Osteoblast (primary cell): ENCODE measurements at regions not wholly inside any gene's neighbourhood (a gene's known extent, or its start where the extent isn't known, plus 50 kb on each side); places are given as distances from the start of the nearest gene placed in this dataset.

Experiments used
- DNase-seq: peaks from one replicate; pipeline ENCODE4 v3.0.0; 2011; ENCODE audit warnings: low spot score, mixed read lengths; ENCODE audit not compliant: insufficient read length; ENCODE audit errors: missing footprints
- H2AFZ ChIP-seq: 2 replicates; pipeline ENCODE4 v1.6.0; 2011; ENCODE audit warnings: mild to moderate bottlenecking, low read length
- H3K27ac ChIP-seq: 2 replicates; pipeline ENCODE4 v1.5.1; 2011; ENCODE audit warnings: mild to moderate bottlenecking, low read depth, low read length, moderate library complexity
- H3K27me3 ChIP-seq: 2 replicates; pipeline ENCODE4 v1.6.0; 2012; ENCODE audit warnings: mild to moderate bottlenecking, control low read depth, inconsistent platforms, low read length, moderate library complexity; ENCODE audit not compliant: insufficient read depth
- H3K36me3 ChIP-seq: 2 replicates; pipeline ENCODE4 v1.5.1; 2011; ENCODE audit warnings: mild to moderate bottlenecking, low read length, control low read depth, moderate library complexity; ENCODE audit not compliant: insufficient read depth
- H3K4me1 ChIP-seq: 2 replicates; pipeline ENCODE4 v1.5.1; 2011; ENCODE audit warnings: mild to moderate bottlenecking, low read length, control low read depth, moderate library complexity; ENCODE audit not compliant: insufficient read depth
- H3K4me2 ChIP-seq: 2 replicates; pipeline ENCODE4 v1.6.0; 2011; ENCODE audit warnings: mild to moderate bottlenecking, low read length; ENCODE audit not compliant: insufficient read depth
- H3K4me3 ChIP-seq: fragments of 200-600 bp; sonication (generic); 3 replicates; pipeline ENCODE4 v1.5.1; 2012; ENCODE audit warnings: mild to moderate bottlenecking, low read length, inconsistent platforms; ENCODE audit not compliant: insufficient read depth
- H3K79me2 ChIP-seq: 2 replicates; pipeline ENCODE4 v1.6.0; 2012; ENCODE audit warnings: mild to moderate bottlenecking, low read length, control low read depth, inconsistent platforms; ENCODE audit not compliant: insufficient read depth
- H3K9me3 ChIP-seq: 2 replicates; pipeline ENCODE4 v1.5.1; 2011; ENCODE audit warnings: low read depth, low read length, control low read depth
- H4K20me1 ChIP-seq: 2 replicates; pipeline ENCODE4 v1.6.0; 2012; ENCODE audit warnings: mild to moderate bottlenecking, low read length, control low read depth; ENCODE audit not compliant: insufficient read depth
- TF ChIP-seq, protein P1 (sequence below): IDR thresholded peaks from 2 replicates; pipeline ENCODE4 v1.5.1; 2011; ENCODE audit warnings: mild to moderate bottlenecking, low read depth, low read length, moderate library complexity; ENCODE audit errors: extremely low read depth

DNA sequence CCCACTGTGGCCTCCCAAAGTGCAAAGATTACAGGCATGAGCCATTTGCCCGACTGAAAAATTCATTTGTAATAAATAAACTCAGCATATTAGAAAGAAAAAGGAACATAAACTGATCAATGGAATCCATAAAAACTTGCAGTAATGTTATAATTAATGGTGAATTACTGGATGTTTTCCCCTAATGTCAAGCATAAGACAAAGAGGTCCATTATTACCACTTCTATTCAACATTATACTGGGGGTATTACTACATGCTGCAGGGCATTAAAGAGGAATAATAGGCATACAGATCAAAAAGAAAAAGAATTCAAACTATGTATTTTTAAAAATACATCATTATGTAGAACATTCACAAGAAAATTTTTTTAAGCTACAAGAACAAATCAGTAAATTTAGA is 926.8 kb downstream of the LRFN5 start:
- no peak overlapping the region for H2AFZ ChIP-seq
- no peaks in the 10 kb centered on the region for H4K20me1 ChIP-seq
- no peaks in the 10 kb centered on the region for H3K9me3 ChIP-seq
- H3K4me3 ChIP-seq, result no peak overlapping the region
- no peaks in the 10 kb centered on the region for H3K79me2 ChIP-seq
- TF ChIP-seq, protein P1, sequence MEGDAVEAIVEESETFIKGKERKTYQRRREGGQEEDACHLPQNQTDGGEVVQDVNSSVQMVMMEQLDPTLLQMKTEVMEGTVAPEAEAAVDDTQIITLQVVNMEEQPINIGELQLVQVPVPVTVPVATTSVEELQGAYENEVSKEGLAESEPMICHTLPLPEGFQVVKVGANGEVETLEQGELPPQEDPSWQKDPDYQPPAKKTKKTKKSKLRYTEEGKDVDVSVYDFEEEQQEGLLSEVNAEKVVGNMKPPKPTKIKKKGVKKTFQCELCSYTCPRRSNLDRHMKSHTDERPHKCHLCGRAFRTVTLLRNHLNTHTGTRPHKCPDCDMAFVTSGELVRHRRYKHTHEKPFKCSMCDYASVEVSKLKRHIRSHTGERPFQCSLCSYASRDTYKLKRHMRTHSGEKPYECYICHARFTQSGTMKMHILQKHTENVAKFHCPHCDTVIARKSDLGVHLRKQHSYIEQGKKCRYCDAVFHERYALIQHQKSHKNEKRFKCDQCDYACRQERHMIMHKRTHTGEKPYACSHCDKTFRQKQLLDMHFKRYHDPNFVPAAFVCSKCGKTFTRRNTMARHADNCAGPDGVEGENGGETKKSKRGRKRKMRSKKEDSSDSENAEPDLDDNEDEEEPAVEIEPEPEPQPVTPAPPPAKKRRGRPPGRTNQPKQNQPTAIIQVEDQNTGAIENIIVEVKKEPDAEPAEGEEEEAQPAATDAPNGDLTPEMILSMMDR, result no peak
- H3K27ac ChIP-seq, result no peak overlapping the region
- DNase-seq, result no peak
- H3K36me3 ChIP-seq, result no peaks in the 10 kb centered on the region
- no peaks in the 10 kb centered on the region for H3K27me3 ChIP-seq
- no peaks in the 10 kb centered on the region for H3K4me1 ChIP-seq
- no peak overlapping the region for H3K4me2 ChIP-seq

DNA sequence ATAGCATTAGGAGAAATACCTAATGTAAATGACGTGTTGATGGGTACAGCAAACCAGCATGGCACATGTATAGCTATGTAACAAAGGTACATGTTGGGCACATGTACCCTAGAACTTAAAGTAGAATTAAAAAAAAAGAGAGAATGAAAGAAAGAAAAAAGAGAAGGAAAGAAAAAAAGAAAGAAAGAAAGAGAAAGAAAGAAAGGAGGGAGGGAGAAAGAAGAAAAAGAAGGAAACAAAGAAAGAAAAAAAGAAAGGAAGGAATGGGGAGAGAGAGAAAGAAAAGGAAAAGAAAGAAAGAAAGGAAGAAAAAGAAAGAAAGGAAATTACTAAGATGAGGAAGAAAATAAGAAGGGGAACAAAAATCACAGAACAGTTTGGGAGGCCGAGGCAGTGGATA is 925.5 kb downstream of the LRFN5 start:
- no peak overlapping the region for H3K27ac ChIP-seq
- H3K9me3 ChIP-seq, result no peaks in the 10 kb centered on the region
- H3K4me1 ChIP-seq, result no peaks in the 10 kb centered on the region
- no peak for DNase-seq
- no peak overlapping the region for H3K4me2 ChIP-seq
- H3K27me3 ChIP-seq, result no peaks in the 10 kb centered on the region
- no peaks in the 10 kb centered on the region for H3K36me3 ChIP-seq
- H3K4me3 ChIP-seq, result no peak overlapping the region
- TF ChIP-seq, protein P1, result no peak
- no peak overlapping the region for H2AFZ ChIP-seq
- no peaks in the 10 kb centered on the region for H3K79me2 ChIP-seq
- no peaks in the 10 kb centered on the region for H4K20me1 ChIP-seq

DNA sequence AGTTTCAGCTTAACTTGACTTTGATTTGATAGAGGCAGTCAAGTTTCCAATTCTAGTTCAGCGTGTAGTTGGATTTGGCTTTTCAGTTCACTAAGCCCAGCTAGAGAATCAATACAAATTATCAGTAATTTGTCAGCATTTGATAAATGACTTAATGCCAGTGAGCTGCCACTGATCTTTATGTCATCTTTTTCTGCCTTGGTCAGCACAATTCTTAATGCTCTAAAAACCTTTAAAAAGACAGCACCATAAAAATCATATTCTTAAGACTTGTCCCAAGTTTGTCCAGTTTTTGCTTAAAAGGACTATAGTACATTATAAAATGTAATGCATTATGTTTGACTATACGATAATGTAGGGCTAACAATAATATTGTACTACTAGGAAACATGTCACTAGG is 920.5 kb downstream of the LRFN5 start:
- H3K27me3 ChIP-seq, result no peaks in the 10 kb centered on the region
- no peak overlapping the region for H3K4me3 ChIP-seq
- no peaks in the 10 kb centered on the region for H3K9me3 ChIP-seq
- no peak for DNase-seq
- TF ChIP-seq, protein P1, result no peak
- no peak overlapping the region for H2AFZ ChIP-seq
- no peak overlapping the region for H3K4me2 ChIP-seq
- H3K79me2 ChIP-seq, result no peaks in the 10 kb centered on the region
- no peak overlapping the region for H3K27ac ChIP-seq
- no peaks in the 10 kb centered on the region for H4K20me1 ChIP-seq
- H3K36me3 ChIP-seq, result no peaks in the 10 kb centered on the region
- H3K4me1 ChIP-seq, result no peaks in the 10 kb centered on the region

DNA sequence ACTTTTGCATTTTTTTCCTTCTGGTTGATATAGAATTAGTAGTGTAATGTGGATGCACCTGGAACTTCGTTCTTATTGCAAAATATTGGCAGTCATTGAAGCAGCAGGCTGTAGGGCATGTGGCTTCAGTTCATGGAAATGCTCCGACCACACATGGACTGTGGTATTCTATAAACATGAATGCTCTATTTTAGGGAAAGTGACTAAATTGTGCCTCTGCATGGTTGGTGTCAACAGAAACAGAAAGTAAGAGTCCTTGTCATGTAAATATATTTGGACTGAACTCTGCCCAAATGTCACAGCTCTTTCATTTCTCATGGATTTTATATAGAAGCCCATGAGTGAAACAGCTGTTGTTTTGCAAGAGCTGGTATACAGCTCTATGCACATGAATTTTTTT is 917.0 kb downstream of the LRFN5 start:
- H3K4me2 ChIP-seq, result no peak overlapping the region
- H3K79me2 ChIP-seq, result no peaks in the 10 kb centered on the region
- H3K9me3 ChIP-seq, result no peaks in the 10 kb centered on the region
- no peak for DNase-seq
- no peak overlapping the region for H3K27ac ChIP-seq
- no peaks in the 10 kb centered on the region for H3K4me1 ChIP-seq
- H3K27me3 ChIP-seq, result no peaks in the 10 kb centered on the region
- no peak overlapping the region for H2AFZ ChIP-seq
- TF ChIP-seq, protein P1, result no peak
- no peaks in the 10 kb centered on the region for H3K36me3 ChIP-seq
- no peak overlapping the region for H3K4me3 ChIP-seq
- no peaks in the 10 kb centered on the region for H4K20me1 ChIP-seq
